GM12878 (cell line): ENCODE measurements at regions not wholly inside any gene's neighbourhood (a gene's known extent, or its start where the extent isn't known, plus 50 kb on each side); places are given as distances from the start of the nearest gene placed in this dataset.

Experiments
- JUNB ChIP-seq: IDR thresholded peaks from 2 replicates; pipeline ENCODE4 v1.6.1; 2016; ENCODE audit warnings: antibody characterized with exemption, mild to moderate bottlenecking
- JUND ChIP-seq: IDR thresholded peaks from 2 replicates; pipeline ENCODE4 v1.6.1; 2012; ENCODE audit warnings: low read depth, mild to moderate bottlenecking, low read length, improper control_type of control experiment, moderate library complexity
- POLR2AphosphoS2 ChIP-seq: IDR thresholded peaks from 2 replicates; pipeline ENCODE4 v1.6.1; 2011; ENCODE audit warnings: low read depth, mild to moderate bottlenecking, low read length, improper control_type of control experiment, moderate library complexity
- ZNF274 ChIP-seq: IDR thresholded peaks from one replicate; pipeline ENCODE4 v1.8.0; 2011; ENCODE audit not compliant: insufficient read length, insufficient read depth

- TF ChIP-seq JUND (no peak), ZNF274 (no peak), JUNB (no peak), POLR2AphosphoS2 (no peak)
Measured at GRCh38 chr22:48031589-48031988, 1269.1 kb downstream of the TBC1D22A start.
